GM12891 (cell line): ENCODE measurements at regions not wholly inside any gene's neighbourhood (a gene's known extent, or its start where the extent isn't known, plus 50 kb on each side); places are given as distances from the start of the nearest gene placed in this dataset.

Source experiments
- PAX5 ChIP-seq: IDR thresholded peaks from 2 replicates; pipeline ENCODE4 v1.6.1; 2011; ENCODE audit warnings: low read length, moderate library complexity, mild to moderate bottlenecking; ENCODE audit not compliant: insufficient read depth, severe bottlenecking
- POLR2A ChIP-seq: IDR thresholded peaks from 2 replicates; pipeline ENCODE4 v1.6.1; 2011; ENCODE audit warnings: low read depth, low read length, control low read depth
- POLR2AphosphoS5 ChIP-seq: IDR thresholded peaks from 2 replicates; pipeline ENCODE4 v1.6.1; 2011; ENCODE audit warnings: low read depth, low read length, control low read depth
- POU2F2 ChIP-seq: IDR thresholded peaks from 2 replicates; pipeline ENCODE4 v1.6.1; 2011; ENCODE audit warnings: low read depth, mild to moderate bottlenecking, control low read depth, low read length, moderate library complexity
- TAF1 ChIP-seq: IDR thresholded peaks from 2 replicates; pipeline ENCODE4 v1.6.1; 2011; ENCODE audit warnings: low read depth, low read length, control low read depth

GRCh38 chr21:28154121-28154520, 838.6 kb downstream of the LTN1 start:
- no peak for TF ChIP-seq POLR2A
- TF ChIP-seq POLR2AphosphoS5 = no peak
- no peak for TF ChIP-seq TAF1
- no peak for TF ChIP-seq POU2F2
- no peak for TF ChIP-seq PAX5
